ENCODE measurements at regions not wholly inside any gene's neighbourhood (a gene's known extent, or its start where the extent isn't known, plus 50 kb on each side); places are given as distances from the start of the nearest gene placed in this dataset.

- no TSS peak for BruUV-seq (replicated peaks)
- in situ Hi-C loops (cut with HindIII; ENCODE audit: low pct_unique_long_range_greater_than_20kb, low sequenced_read_pairs), result no loop called here
- POLR2A ChIA-PET, result no interaction called here
- Histone ChIP-seq H3K36me3 (ENCODE audit: control insufficient read depth, insufficient read depth, low read length) (no peaks in the 10 kb centered on the region), H3K27ac (ENCODE audit: low read length) (no peak overlapping the region), H3K4me1 (ENCODE audit: control insufficient read depth, insufficient read depth, low read length) (no peaks in the 10 kb centered on the region), H3K27me3 (ENCODE audit: control insufficient read depth, insufficient read depth, low read length) (no peaks in the 10 kb centered on the region; the same call in 1 of the 2 replicates), H3K9me3 (ENCODE audit: control insufficient read depth, insufficient read depth, low read depth, low read length) (no peaks in the 10 kb centered on the region), H3K4me3 (ENCODE audit: low read depth in 2 of 2, low read length in 2 of 2) (no peak overlapping the region)
- no peak for ATAC-seq
- CTCF ChIA-PET, result no interaction called here
- DNase-seq (ENCODE audit: low read depth, low spot score), result no peak
- intact Hi-C loops (cut with micrococcal nuclease; ENCODE audit: unreplicated experiment), result no loop called here
- TF ChIP-seq CTCF (IDR thresholded peaks at IDR 0.05), result no peak
- TF ChIP-seq POLR2AphosphoS5 (IDR thresholded peaks at IDR 0.05; ENCODE audit: low read depth, low read length), result no peak
- no peak for TF ChIP-seq TCF7L2 (IDR thresholded peaks at IDR 0.05; ENCODE audit: low read depth, low read length)
- TF ChIP-seq, protein P1, sequence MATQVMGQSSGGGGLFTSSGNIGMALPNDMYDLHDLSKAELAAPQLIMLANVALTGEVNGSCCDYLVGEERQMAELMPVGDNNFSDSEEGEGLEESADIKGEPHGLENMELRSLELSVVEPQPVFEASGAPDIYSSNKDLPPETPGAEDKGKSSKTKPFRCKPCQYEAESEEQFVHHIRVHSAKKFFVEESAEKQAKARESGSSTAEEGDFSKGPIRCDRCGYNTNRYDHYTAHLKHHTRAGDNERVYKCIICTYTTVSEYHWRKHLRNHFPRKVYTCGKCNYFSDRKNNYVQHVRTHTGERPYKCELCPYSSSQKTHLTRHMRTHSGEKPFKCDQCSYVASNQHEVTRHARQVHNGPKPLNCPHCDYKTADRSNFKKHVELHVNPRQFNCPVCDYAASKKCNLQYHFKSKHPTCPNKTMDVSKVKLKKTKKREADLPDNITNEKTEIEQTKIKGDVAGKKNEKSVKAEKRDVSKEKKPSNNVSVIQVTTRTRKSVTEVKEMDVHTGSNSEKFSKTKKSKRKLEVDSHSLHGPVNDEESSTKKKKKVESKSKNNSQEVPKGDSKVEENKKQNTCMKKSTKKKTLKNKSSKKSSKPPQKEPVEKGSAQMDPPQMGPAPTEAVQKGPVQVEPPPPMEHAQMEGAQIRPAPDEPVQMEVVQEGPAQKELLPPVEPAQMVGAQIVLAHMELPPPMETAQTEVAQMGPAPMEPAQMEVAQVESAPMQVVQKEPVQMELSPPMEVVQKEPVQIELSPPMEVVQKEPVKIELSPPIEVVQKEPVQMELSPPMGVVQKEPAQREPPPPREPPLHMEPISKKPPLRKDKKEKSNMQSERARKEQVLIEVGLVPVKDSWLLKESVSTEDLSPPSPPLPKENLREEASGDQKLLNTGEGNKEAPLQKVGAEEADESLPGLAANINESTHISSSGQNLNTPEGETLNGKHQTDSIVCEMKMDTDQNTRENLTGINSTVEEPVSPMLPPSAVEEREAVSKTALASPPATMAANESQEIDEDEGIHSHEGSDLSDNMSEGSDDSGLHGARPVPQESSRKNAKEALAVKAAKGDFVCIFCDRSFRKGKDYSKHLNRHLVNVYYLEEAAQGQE (IDR thresholded peaks at IDR 0.05; ENCODE audit: insufficient read depth in 1 of 2, low read depth in 2 of 2, low read length in 1 of 2), result no peak
- no peak for TF ChIP-seq SIN3A (IDR thresholded peaks at IDR 0.05; ENCODE audit: borderline replicate concordance, insufficient read depth, low read depth, low read length)
Observed at GRCh38 chr3:72092778-72093177, 307.8 kb upstream of the PROK2 start.

DNA sequence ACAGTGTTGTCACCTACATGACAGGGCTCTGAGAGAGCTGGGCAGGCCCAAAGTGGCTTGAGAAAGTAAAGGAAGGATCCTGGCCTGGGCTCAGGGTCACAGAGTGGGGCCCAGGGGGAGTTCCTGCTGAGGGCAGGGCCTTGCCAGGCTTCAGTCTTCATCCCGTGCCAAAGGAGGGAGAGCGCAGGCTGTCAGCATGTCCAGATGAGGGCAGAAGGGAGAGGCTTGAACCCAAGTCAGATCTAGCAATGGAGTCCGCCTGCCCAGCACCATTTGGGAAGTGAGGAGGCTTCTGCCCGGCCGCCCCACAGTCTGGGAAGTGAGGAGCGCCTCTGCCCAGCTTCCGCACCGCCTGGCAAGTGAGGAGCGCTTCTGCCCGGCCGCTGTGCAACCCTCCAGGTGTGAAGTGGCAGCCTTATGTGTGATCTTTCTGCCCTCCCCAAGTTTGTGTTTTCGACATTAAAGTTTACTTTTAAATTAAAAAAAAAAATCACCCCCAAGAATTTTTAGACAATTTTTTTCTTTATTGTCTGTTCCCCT, 303.6 kb upstream of the PROK2 start:
- Histone ChIP-seq H3K27ac (ENCODE audit: low read length) (no peak overlapping the region), H3K27me3 (ENCODE audit: control insufficient read depth, insufficient read depth, low read length) (no peaks in the 10 kb centered on the region; the same call in 1 of the 2 replicates), H3K4me3 (ENCODE audit: low read depth in 2 of 2, low read length in 2 of 2) (no peak overlapping the region), H3K4me1 (ENCODE audit: control insufficient read depth, insufficient read depth, low read length) (no peaks in the 10 kb centered on the region), H3K9me3 (ENCODE audit: control insufficient read depth, insufficient read depth, low read depth, low read length) (no peaks in the 10 kb centered on the region), H3K36me3 (ENCODE audit: control insufficient read depth, insufficient read depth, low read length) (no peaks in the 10 kb centered on the region)
- in situ Hi-C loops (cut with HindIII; ENCODE audit: low pct_unique_long_range_greater_than_20kb, low sequenced_read_pairs) (no loop called here), intact Hi-C loops (cut with micrococcal nuclease; ENCODE audit: unreplicated experiment) (no loop called here)
- no TSS peak for BruUV-seq (replicated peaks)
- DNase-seq (ENCODE audit: low read depth, low spot score) (no peak), ATAC-seq (no peak)
- TF ChIP-seq POLR2AphosphoS5 (IDR thresholded peaks at IDR 0.05; ENCODE audit: low read depth, low read length) (no peak), CTCF (IDR thresholded peaks at IDR 0.05) (no peak), SIN3A (IDR thresholded peaks at IDR 0.05; ENCODE audit: borderline replicate concordance, insufficient read depth, low read depth, low read length) (no peak), TCF7L2 (IDR thresholded peaks at IDR 0.05; ENCODE audit: low read depth, low read length) (no peak)
- TF ChIP-seq, protein P1 (IDR thresholded peaks at IDR 0.05; ENCODE audit: insufficient read depth in 1 of 2, low read depth in 2 of 2, low read length in 1 of 2), result no peak
- POLR2A ChIA-PET, result no interaction called here
- CTCF ChIA-PET, result no interaction called here
